IPS-NIHi7 (cell line): ENCODE measurements at regions not wholly inside any gene's neighbourhood (a gene's known extent, or its start where the extent isn't known, plus 50 kb on each side); places are given as distances from the start of the nearest gene placed in this dataset.
A peak's percentile ranks its signal among the peaks of the same experiment; 100 is the strongest.
"Not testable (repeated sequence)": the region's sequence is repeated elsewhere in the genome, so short reads cannot be mapped to it uniquely, and the experiment has no call there.

Experiments
- DNase-seq: peaks from one replicate; pipeline ENCODE4 v3.0.0; 2012; ENCODE audit warnings: mixed read lengths; ENCODE audit errors: extremely low spot score

GRCh38 chr3:20400686-20401085 lies 214.7 kb upstream of the SGO1 start:
- no peak for DNase-seq

GRCh38 chr3:20400281-20400680 lies 214.3 kb upstream of the SGO1 start:
- no peak for DNase-seq

GRCh38 chr3:20396335-20396734 lies 210.3 kb upstream of the SGO1 start:
- no peak for DNase-seq

- DNase-seq: no peak
Measured at GRCh38 chr3:20395692-20396091, 209.7 kb upstream of the SGO1 start.

GRCh38 chr3:20394243-20394642 lies 208.2 kb upstream of the SGO1 start:
- no peak for DNase-seq

GRCh38 chr3:20391644-20392043 lies 205.6 kb upstream of the SGO1 start:
- no peak for DNase-seq

GRCh38 chr3:20388971-20389370 lies 203.0 kb upstream of the SGO1 start:
- DNase-seq: no peak

GRCh38 chr3:20380295-20380694 lies 194.3 kb upstream of the SGO1 start:
- DNase-seq: no peak

GRCh38 chr3:20378315-20378714 lies 192.3 kb upstream of the SGO1 start:
- no peak for DNase-seq

- DNase-seq: no peak
Measured at GRCh38 chr3:20376665-20377217, 190.7 kb upstream of the SGO1 start.

- DNase-seq: no peak
Measured at GRCh38 chr3:20375302-20375701, 189.3 kb upstream of the SGO1 start.

GRCh38 chr3:20370273-20371063 lies 184.5 kb upstream of the SGO1 start:
- not testable (repeated sequence) for DNase-seq

- DNase-seq: no peak
Measured at GRCh38 chr3:20361000-20361399, 175.0 kb upstream of the SGO1 start.

GRCh38 chr3:20353286-20353685 lies 167.3 kb upstream of the SGO1 start:
- no peak for DNase-seq

GRCh38 chr3:20352546-20353179 lies 166.7 kb upstream of the SGO1 start:
- no peak for DNase-seq

- DNase-seq: no peak
Measured at GRCh38 chr3:20350449-20350848, 164.4 kb upstream of the SGO1 start.

GRCh38 chr3:20346916-20347315 lies 160.9 kb upstream of the SGO1 start:
- no peak for DNase-seq

- no peak for DNase-seq
Measured at GRCh38 chr3:20346369-20346768, 160.4 kb upstream of the SGO1 start.

- no peak for DNase-seq
Measured at GRCh38 chr3:20344400-20344959, 158.5 kb upstream of the SGO1 start.

- DNase-seq: no peak
Measured at GRCh38 chr3:20343790-20344189, 157.8 kb upstream of the SGO1 start.

GRCh38 chr3:20340324-20340928 lies 154.4 kb upstream of the SGO1 start:
- peak; percentile 66 for DNase-seq

- DNase-seq: no peak
Measured at GRCh38 chr3:20336572-20336971, 150.6 kb upstream of the SGO1 start.
